Gastrocnemius medialis (tissue), 4 donors: ENCODE measurements at regions not wholly inside any gene's neighbourhood (a gene's known extent, or its start where the extent isn't known, plus 50 kb on each side); places are given as distances from the start of the nearest gene placed in this dataset.

Experiments
- POLR2A ChIP-seq, 2 donors: fragments of 450-650 bp; IDR thresholded peaks; one replicate each; pipeline ENCODE4 v1.6.1; 2017; ENCODE audit warnings: antibody characterized with exemption in 2 of 2, mild to moderate bottlenecking in 2 of 2, moderate library complexity in 2 of 2
- TF ChIP-seq, protein P1 (sequence below), 5 experiments: fragments of 450-650 bp in 3 of 5; fragments of 200-600 bp in 2 of 5; sonication (generic) in 2 of 5; IDR thresholded peaks in 4 of 5; conservative IDR thresholded peaks in 1 of 5; 1 replicate in 4 of 5; 2 replicates in 1 of 5; pipeline ENCODE4 v1.5.1; 2016 to 2019; ENCODE audit warnings: antibody characterized with exemption in 5 of 5, mild to moderate bottlenecking in 3 of 5, moderate library complexity in 3 of 5

DNA sequence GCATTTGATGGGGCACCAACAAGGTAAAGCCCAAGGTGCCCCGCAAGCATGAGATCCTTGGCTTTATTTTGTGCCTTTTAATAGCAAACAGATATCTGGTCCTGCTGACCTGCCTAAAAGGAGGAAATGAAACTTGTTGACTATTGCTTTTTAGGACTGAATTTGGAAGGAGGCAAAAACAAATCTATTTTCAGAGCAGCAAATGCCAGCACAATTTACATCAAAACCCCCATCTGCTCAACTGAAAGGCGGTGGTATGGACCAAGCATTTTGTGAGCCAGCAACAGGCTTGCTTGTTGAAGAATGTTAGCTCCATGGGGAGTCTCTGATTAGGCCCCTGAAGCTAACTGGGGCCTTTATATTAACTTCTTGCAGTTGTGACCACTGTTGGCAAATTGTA, 192.6 kb upstream of the E2F8 start:
- no peak for TF ChIP-seq POLR2A (IDR thresholded peaks at IDR 0.05)
- TF ChIP-seq, protein P1, sequence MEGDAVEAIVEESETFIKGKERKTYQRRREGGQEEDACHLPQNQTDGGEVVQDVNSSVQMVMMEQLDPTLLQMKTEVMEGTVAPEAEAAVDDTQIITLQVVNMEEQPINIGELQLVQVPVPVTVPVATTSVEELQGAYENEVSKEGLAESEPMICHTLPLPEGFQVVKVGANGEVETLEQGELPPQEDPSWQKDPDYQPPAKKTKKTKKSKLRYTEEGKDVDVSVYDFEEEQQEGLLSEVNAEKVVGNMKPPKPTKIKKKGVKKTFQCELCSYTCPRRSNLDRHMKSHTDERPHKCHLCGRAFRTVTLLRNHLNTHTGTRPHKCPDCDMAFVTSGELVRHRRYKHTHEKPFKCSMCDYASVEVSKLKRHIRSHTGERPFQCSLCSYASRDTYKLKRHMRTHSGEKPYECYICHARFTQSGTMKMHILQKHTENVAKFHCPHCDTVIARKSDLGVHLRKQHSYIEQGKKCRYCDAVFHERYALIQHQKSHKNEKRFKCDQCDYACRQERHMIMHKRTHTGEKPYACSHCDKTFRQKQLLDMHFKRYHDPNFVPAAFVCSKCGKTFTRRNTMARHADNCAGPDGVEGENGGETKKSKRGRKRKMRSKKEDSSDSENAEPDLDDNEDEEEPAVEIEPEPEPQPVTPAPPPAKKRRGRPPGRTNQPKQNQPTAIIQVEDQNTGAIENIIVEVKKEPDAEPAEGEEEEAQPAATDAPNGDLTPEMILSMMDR (IDR thresholded peaks at IDR 0.05 in 4 of 5, conservative IDR thresholded peaks at IDR 0.05 in 1 of 5): no peak
